ENCODE measurements at regions not wholly inside any gene's neighbourhood (a gene's known extent, or its start where the extent isn't known, plus 50 kb on each side); places are given as distances from the start of the nearest gene placed in this dataset.

DNA sequence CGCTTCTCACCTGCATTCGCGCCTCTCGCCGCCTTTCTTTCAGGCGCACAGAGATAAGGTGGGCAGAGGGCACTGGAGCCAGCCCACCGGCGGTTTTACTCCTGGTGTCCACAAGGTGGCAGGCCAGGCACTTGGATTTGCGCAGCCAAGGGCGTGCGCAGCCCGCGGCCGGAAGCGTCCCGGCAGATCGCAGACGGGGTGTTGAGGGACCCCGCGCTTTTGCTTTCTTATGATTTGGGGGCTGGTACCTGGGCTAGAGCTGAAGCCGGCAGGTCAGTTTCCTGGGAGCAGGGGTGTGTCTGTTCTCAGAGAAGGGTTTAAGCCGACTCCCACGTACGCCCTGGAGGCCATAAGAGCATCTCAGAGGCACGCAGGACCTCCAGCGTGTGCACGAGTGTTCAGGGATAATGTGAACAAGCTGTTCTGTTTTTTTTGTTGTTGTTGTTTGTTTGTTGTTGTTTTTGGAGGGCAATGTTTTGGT lies 305.6 kb upstream of the CXCR4 start (continued):
- TF ChIP-seq HINFP (tag; conservative IDR thresholded peaks at IDR 0.05; ENCODE audit: low read depth) (no peak), MXI1 (IDR thresholded peaks at IDR 0.05; ENCODE audit: low read depth, low read length) (no peak), ERF (CRISPR knock-in tag; IDR thresholded peaks at IDR 0.05) (no peak), FOXO4 (CRISPR knock-in tag; IDR thresholded peaks at IDR 0.05) (no peak), SLC30A9 (CRISPR knock-in tag; IDR thresholded peaks at IDR 0.05) (no peak), NEUROD1 (IDR thresholded peaks at IDR 0.05; ENCODE audit: borderline replicate concordance, low read depth, low read length, partially characterized antibody) (no peak), CREB3L1 (IDR thresholded peaks at IDR 0.05; ENCODE audit: borderline replicate concordance, low read depth) (no peak), ZNF436 (CRISPR knock-in tag; IDR thresholded peaks at IDR 0.05) (no peak), HES1 (IDR thresholded peaks at IDR 0.05; ENCODE audit: low read depth) (no peak), ESRRB (CRISPR knock-in tag; IDR thresholded peaks at IDR 0.05; ENCODE audit: borderline replicate concordance) (no peak), ZNF592 (IDR thresholded peaks at IDR 0.05) (no peak)
- TF ChIP-seq, protein P1, sequence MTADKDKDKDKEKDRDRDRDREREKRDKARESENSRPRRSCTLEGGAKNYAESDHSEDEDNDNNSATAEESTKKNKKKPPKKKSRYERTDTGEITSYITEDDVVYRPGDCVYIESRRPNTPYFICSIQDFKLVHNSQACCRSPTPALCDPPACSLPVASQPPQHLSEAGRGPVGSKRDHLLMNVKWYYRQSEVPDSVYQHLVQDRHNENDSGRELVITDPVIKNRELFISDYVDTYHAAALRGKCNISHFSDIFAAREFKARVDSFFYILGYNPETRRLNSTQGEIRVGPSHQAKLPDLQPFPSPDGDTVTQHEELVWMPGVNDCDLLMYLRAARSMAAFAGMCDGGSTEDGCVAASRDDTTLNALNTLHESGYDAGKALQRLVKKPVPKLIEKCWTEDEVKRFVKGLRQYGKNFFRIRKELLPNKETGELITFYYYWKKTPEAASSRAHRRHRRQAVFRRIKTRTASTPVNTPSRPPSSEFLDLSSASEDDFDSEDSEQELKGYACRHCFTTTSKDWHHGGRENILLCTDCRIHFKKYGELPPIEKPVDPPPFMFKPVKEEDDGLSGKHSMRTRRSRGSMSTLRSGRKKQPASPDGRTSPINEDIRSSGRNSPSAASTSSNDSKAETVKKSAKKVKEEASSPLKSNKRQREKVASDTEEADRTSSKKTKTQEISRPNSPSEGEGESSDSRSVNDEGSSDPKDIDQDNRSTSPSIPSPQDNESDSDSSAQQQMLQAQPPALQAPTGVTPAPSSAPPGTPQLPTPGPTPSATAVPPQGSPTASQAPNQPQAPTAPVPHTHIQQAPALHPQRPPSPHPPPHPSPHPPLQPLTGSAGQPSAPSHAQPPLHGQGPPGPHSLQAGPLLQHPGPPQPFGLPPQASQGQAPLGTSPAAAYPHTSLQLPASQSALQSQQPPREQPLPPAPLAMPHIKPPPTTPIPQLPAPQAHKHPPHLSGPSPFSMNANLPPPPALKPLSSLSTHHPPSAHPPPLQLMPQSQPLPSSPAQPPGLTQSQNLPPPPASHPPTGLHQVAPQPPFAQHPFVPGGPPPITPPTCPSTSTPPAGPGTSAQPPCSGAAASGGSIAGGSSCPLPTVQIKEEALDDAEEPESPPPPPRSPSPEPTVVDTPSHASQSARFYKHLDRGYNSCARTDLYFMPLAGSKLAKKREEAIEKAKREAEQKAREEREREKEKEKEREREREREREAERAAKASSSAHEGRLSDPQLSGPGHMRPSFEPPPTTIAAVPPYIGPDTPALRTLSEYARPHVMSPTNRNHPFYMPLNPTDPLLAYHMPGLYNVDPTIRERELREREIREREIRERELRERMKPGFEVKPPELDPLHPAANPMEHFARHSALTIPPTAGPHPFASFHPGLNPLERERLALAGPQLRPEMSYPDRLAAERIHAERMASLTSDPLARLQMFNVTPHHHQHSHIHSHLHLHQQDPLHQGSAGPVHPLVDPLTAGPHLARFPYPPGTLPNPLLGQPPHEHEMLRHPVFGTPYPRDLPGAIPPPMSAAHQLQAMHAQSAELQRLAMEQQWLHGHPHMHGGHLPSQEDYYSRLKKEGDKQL (CRISPR knock-in tag; IDR thresholded peaks at IDR 0.05; ENCODE audit: borderline replicate concordance): no peak
